Hematopoietic multipotent progenitor cell treated with erythropoietin and hydrocortisone succinate and interleukin-3 and kit ligand, for 8 days (in vitro differentiated cells): ENCODE measurements at regions not wholly inside any gene's neighbourhood (a gene's known extent, or its start where the extent isn't known, plus 50 kb on each side); places are given as distances from the start of the nearest gene placed in this dataset.

Source experiments
- DNase-seq: peaks from one replicate; pipeline ENCODE4 v3.0.0-alpha.2; 2015

- DNase-seq: no peak
Observed at GRCh38 chr1:5369223-5369622, 623.0 kb downstream of the NPHP4 start.

- no peak for DNase-seq
Observed at GRCh38 chr1:5368201-5368600, 624.0 kb downstream of the NPHP4 start.

DNA sequence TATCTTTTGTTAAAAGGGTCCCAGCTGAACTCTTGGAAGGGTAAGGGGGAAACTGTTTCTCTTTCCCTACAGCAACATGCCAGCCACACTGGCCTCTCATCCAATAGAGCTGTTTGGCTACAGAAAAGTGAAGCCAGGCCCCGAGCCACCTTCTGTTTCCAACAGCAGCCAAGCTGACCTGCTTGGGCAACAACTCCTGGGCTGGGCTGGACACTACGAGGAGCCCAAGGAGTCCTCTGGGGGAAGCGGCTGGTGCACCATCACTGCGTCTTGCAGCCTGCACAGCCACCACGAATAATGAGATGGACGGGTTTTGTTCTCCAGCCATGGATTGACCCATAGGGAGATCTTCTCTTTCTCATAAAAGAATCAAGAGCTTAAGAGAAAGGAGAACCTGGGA lies 624.9 kb downstream of the NPHP4 start:
- DNase-seq: no peak

GRCh38 chr1:5365751-5366150 lies 626.5 kb downstream of the NPHP4 start:
- DNase-seq: no peak

- no peak for DNase-seq
Observed at GRCh38 chr1:5364591-5364990, 627.6 kb downstream of the NPHP4 start.

GRCh38 chr1:5354681-5355080 lies 637.5 kb downstream of the NPHP4 start:
- DNase-seq: no peak

- DNase-seq: no peak
Observed at GRCh38 chr1:5351366-5351765, 640.9 kb downstream of the NPHP4 start.

GRCh38 chr1:5349526-5349925 lies 642.7 kb downstream of the NPHP4 start:
- no peak for DNase-seq

DNA sequence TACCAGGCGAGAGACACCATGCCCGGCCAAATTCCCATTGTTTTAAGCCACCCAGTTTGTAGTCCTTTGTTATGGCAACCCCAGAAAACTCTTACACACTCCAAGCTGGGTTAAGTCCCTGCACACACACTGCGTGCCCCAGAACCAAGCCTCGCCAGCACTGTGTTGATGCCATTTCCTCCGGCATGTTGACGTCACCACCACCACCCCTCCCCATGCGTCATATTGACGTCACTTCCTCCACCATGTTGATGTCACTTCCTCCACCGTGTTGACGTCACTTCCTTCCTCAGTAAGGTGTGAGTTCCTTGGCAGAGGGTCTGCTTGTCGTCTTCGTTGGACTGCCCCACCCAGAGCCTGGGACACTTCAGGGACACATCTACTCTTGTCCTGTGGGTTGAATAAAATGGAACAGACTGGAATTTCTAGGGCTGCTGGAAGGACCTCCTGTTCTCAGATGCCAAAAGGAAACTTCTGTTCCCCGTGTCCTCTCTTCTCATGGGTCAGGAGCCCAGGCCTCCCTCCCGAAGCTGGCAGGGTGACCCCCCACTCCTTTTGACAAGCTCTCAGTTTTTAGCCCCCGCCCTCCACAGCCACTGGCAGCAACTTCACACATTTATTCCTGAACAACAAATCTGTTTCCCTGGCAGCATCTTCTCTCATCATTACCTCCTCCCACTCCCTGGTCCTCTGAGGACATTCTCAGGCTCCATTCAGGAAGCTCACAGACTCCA lies 643.3 kb downstream of the NPHP4 start:
- no peak for DNase-seq

DNA sequence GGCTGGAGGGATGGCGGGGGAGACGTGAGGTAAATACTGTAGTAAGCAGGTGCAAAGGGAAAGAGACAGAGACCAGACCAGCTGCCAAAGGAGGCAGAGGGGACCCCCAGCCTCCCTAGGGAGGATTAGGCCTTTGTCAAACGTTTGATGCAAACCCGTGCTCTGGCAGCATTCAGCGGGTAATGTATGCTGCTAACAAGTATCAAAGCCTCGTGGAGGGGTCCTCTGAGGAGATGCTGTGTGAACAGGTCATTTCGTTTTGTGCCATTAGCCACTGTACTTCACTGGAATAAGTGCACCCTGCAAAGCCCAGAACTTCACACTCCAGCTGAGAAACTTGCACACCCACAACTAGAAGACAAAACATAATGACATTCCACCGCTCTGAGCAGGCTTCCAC lies 644.5 kb downstream of the NPHP4 start:
- no peak for DNase-seq

GRCh38 chr1:5345556-5345955 lies 646.7 kb downstream of the NPHP4 start:
- DNase-seq: no peak

- no peak for DNase-seq
Observed at GRCh38 chr1:5343256-5344020, 648.8 kb downstream of the NPHP4 start.

- DNase-seq: no peak
Observed at GRCh38 chr1:5342830-5343229, 649.4 kb downstream of the NPHP4 start.

DNA sequence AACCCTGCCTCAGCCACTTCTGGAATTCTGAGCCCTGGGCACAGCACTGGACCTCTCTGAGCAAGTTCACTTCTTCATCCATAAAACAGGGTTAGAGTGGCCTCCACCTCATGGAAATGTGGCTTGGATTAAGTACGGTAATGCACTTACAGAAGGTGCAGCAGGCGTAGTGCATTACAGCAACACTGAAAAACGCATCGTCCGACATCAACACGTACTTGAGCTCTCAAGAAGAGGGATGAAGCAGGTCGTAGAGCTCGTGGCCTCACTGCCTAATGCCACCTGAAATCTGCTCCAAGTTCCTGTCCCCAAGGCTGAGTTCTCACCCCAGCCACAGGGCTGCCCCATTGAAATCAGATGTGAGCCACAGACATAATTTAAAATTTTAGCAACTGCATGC lies 650.1 kb downstream of the NPHP4 start:
- DNase-seq: no peak

DNA sequence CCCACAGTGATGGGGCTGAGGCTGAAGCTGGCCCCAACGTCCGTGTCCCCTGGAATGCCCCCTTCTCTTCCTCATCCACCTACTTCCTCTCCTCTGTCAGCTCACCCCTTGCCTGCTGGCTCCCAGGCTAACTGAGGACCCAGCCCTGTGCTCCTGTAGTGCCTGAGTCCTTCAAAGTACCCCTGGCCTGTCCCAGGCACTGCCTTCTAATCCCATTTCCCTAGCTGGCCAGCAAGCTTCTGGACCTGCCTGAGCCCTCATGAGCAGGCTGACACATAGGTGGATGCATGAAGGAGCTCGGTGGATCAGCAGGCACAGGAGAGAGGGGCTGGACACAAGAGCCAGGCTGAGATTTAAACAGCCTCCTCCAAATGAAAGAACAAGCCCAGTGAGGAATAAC lies 650.8 kb downstream of the NPHP4 start:
- no peak for DNase-seq

DNA sequence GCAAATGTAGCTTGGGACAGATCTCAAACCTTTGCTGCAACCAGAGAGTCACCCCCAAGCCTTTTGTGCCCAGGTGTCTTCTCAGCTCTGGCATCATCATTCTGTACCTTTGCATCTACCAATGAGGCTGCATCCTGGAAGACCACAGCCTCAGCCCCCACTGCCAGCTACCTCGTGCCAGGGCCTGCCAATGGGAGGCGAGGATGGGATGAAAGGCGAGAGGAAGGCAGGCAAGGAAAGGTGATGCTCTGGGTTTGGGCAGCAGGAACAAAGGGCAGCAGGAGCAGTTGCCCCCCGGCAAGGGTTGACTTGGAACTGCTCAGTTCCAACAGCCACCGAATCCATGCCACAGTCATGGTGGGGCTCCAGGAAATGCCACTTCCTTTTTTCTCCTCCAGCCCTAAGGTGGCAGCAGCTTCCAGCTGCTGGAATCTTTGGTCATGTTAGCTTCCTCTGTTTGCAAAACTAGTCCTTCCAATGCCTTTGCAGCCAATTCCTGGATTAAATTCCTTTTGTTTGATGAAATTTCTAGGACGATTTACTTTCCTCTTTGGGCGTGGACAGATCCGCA lies 651.6 kb downstream of the NPHP4 start:
- no peak for DNase-seq

- DNase-seq: no peak
Observed at GRCh38 chr1:5338466-5338865, 653.8 kb downstream of the NPHP4 start.

GRCh38 chr1:5333291-5333690 lies 658.9 kb downstream of the NPHP4 start:
- no peak for DNase-seq

DNA sequence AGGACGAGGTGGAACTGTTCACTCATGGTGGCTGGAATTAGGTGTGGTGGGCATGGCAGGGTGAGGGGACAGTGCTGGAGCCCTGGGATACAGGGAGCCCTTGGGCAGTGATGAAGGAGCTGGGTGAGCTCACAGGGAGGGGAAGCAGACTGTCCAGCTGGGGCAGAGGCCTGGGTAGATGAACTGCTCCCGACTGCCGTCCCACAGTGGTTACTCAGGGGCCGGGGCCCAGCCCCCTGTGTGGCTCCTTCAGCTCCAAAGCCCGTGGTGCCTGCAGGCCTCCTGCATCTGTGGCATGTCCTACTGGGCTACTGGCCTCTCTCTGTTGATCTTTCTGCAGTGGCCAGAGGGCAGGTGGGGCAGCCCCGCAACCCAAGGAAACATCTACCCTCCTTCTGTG lies 661.1 kb downstream of the NPHP4 start:
- DNase-seq: no peak

- DNase-seq: no peak
Observed at GRCh38 chr1:5329068-5329739, 663.0 kb downstream of the NPHP4 start.

- DNase-seq: no peak
Observed at GRCh38 chr1:5324883-5325282, 667.3 kb downstream of the NPHP4 start.

DNA sequence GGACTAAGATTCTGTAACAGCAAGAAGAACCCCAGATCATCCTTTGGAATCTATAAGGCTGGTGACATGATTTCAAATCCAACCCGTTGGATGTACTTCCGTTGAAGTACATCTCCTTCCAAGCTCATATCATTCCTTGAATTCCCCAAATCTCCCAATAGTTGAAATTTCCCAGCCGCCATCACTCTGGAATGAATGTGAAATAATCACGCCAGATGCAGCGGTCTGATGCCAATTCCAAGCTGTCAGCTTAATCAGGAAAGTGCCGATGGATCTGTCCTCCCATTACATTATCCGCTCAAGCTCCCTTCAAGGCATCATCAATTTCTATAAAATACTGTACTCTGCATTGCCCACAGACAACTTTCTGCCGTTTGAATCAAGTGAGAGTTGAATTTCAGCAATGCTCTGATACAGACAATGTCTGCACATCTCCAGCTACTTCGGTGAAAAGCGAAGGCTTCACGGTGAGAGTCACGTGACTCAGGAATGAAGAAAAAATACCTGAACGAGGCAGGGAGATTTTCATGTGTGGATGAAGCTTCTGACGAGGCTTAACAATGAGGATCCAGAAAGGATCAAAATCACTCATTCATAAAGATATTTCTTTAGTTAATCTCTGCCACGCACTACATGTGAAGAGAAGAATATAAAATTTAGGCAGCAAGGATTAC lies 663.9 kb downstream of the AJAP1 start:
- no peak for DNase-seq

DNA sequence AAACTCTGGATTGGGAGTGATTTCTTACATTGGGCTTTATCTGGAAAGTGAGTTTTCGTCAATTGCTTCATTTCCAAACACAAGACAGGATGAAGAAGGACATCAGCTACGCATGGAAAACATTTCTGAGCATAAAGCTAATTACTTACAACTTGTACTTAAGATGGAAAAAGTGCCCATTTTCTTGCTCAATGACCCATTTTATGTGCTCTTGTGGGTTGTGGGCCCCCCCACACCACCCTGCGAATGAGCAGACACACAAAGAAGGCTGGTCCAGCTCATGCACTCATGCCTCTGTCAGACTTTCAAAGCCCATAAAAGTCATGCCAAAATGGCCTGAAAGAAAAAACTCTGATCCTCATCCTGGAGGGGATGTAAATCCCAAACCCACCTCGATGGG lies 663.0 kb downstream of the AJAP1 start:
- no peak for DNase-seq
